Anterior cingulate cortex (tissue), 58 donors: ENCODE measurements at regions not wholly inside any gene's neighbourhood (a gene's known extent, or its start where the extent isn't known, plus 50 kb on each side); places are given as distances from the start of the nearest gene placed in this dataset.

Experiments used
- DNase-seq, 58 donors: peaks; one replicate each; lab custom pipeline; 2025; lab: John Stamatoyannopoulos, UW

- DNase-seq, result no peak
Observed at GRCh38 chr15:94829887-94830884, 598.8 kb downstream of the MCTP2 start.

- DNase-seq, result no peak
Observed at GRCh38 chr15:94834000-94834399, 602.6 kb downstream of the MCTP2 start.

GRCh38 chr15:94834494-94834893, 603.1 kb downstream of the MCTP2 start:
- no peak for DNase-seq

- DNase-seq, result no peak
Observed at GRCh38 chr15:94838281-94838680, 606.9 kb downstream of the MCTP2 start.

- DNase-seq, result no peak
Observed at GRCh38 chr15:94840794-94841783, 609.7 kb downstream of the MCTP2 start.

GRCh38 chr15:94843060-94843459, 611.7 kb downstream of the MCTP2 start:
- DNase-seq, result no peak

- no peak for DNase-seq
Observed at GRCh38 chr15:94844198-94844537, 612.8 kb downstream of the MCTP2 start.

GRCh38 chr15:94844538-94845389, 613.4 kb downstream of the MCTP2 start:
- DNase-seq, result peak in 18 of 58 donors; percentile 1 to 31 (median 10)

GRCh38 chr15:94845390-94845716, 614.0 kb downstream of the MCTP2 start:
- no peak for DNase-seq

- DNase-seq, result no peak
Observed at GRCh38 chr15:94847325-94847724, 616.0 kb downstream of the MCTP2 start.

- DNase-seq, result no peak
Observed at GRCh38 chr15:94848054-94848453, 616.7 kb downstream of the MCTP2 start.

- no peak for DNase-seq
Observed at GRCh38 chr15:94855018-94855408, 623.7 kb downstream of the MCTP2 start.

- no peak for DNase-seq
Observed at GRCh38 chr15:94855409-94856266, 624.3 kb downstream of the MCTP2 start.

GRCh38 chr15:94856267-94856854, 625.0 kb downstream of the MCTP2 start:
- no peak for DNase-seq

GRCh38 chr15:94857466-94857865, 626.1 kb downstream of the MCTP2 start:
- no peak for DNase-seq

- DNase-seq, result no peak
Observed at GRCh38 chr15:94858011-94858410, 626.6 kb downstream of the MCTP2 start.

- no peak for DNase-seq
Observed at GRCh38 chr15:94858449-94858848, 627.1 kb downstream of the MCTP2 start.

GRCh38 chr15:94858920-94859319, 627.6 kb downstream of the MCTP2 start:
- no peak for DNase-seq

GRCh38 chr15:94864600-94864999, 633.2 kb downstream of the MCTP2 start:
- no peak for DNase-seq
